GM18511 (cell line): ENCODE measurements at regions not wholly inside any gene's neighbourhood (a gene's known extent, or its start where the extent isn't known, plus 50 kb on each side); places are given as distances from the start of the nearest gene placed in this dataset.

Experiments
- ATAC-seq: cut with Tn5 transposase; IDR thresholded peaks from one replicate; pipeline ENCODE4 v1.9.1; 2021; ENCODE audit warnings: mild to moderate bottlenecking, moderate library complexity; ENCODE audit not compliant: unreplicated experiment

GRCh38 chr2:12795851-12796250 lies 79.1 kb downstream of the TRIB2 start:
- ATAC-seq = no peak

- ATAC-seq = no peak
Observed at GRCh38 chr2:12796657-12797056, 79.9 kb downstream of the TRIB2 start.

- ATAC-seq = no peak
Observed at GRCh38 chr2:12797815-12798214, 81.1 kb downstream of the TRIB2 start.

GRCh38 chr2:12803607-12804006 lies 86.9 kb downstream of the TRIB2 start:
- ATAC-seq = no peak

- no peak for ATAC-seq
Observed at GRCh38 chr2:12804091-12804856, 87.5 kb downstream of the TRIB2 start.

- ATAC-seq = no peak
Observed at GRCh38 chr2:12805033-12805432, 88.3 kb downstream of the TRIB2 start.

- ATAC-seq = no peak
Observed at GRCh38 chr2:12806549-12807242, 90.0 kb downstream of the TRIB2 start.

GRCh38 chr2:12807907-12808810 lies 91.4 kb downstream of the TRIB2 start:
- ATAC-seq = no peak

- ATAC-seq = no peak
Observed at GRCh38 chr2:12809526-12809925, 92.8 kb downstream of the TRIB2 start.

- no peak for ATAC-seq
Observed at GRCh38 chr2:12811916-12812315, 95.2 kb downstream of the TRIB2 start.

- no peak for ATAC-seq
Observed at GRCh38 chr2:12813166-12813565, 96.4 kb downstream of the TRIB2 start.

- no peak for ATAC-seq
Observed at GRCh38 chr2:12816379-12817306, 99.9 kb downstream of the TRIB2 start.

- ATAC-seq = no peak
Observed at GRCh38 chr2:12817870-12818269, 101.1 kb downstream of the TRIB2 start.

GRCh38 chr2:12818416-12819102 lies 101.8 kb downstream of the TRIB2 start:
- ATAC-seq = no peak

GRCh38 chr2:12819103-12819475 lies 102.4 kb downstream of the TRIB2 start:
- no peak for ATAC-seq

- no peak for ATAC-seq
Observed at GRCh38 chr2:12819721-12820120, 103.0 kb downstream of the TRIB2 start.

GRCh38 chr2:12821656-12822055 lies 104.9 kb downstream of the TRIB2 start:
- ATAC-seq = no peak

- no peak for ATAC-seq
Observed at GRCh38 chr2:12824351-12824777, 107.6 kb downstream of the TRIB2 start.

GRCh38 chr2:12824778-12825379 lies 108.1 kb downstream of the TRIB2 start:
- ATAC-seq = no peak
